HepG2 (cell line): ENCODE measurements at regions not wholly inside any gene's neighbourhood (a gene's known extent, or its start where the extent isn't known, plus 50 kb on each side); places are given as distances from the start of the nearest gene placed in this dataset.

ENCODE experiments used
- ATAC-seq: fragments of 200-7000 bp; cut with Tn5 transposase; 3 replicates; pipeline ENCODE4 v1.9.1; 2020; ENCODE audit warnings: mild to moderate bottlenecking, moderate library complexity
- BruUV-seq: library from RNA; stranded (reverse); fragments of 400-500 nt; replicated peaks from 2 replicates; lab custom pipeline; 2021; lab: Mats Ljungman, UMichigan
- CTCF ChIA-PET: fragments of 300-600 bp; formaldehyde crosslinking; extraction: SDS; loops from one replicate; lab custom pipeline; 2021; ENCODE audit warnings: low total read pairs, inconsistent platforms, low intra/inter-chr PET ratio; lab: Yijun Ruan, JAX
- POLR2A ChIA-PET: fragments of 350-600 bp; sonication (Branson Sonifier 250); formaldehyde crosslinking; loops from one replicate; lab custom pipeline; 2020; ENCODE audit warnings: antibody characterized with exemption, inconsistent platforms; lab: Yijun Ruan, JAX
- DNase-seq: peaks from one replicate; pipeline ENCODE4 v3.0.0-alpha.2; 2015; ENCODE audit warnings: low spot score
- FAIRE-seq: peaks from 3 replicates; lab custom pipeline; 2011; peaks lifted over from hg19 to GRCh38; lab: Jason Lieb, UNC
- H2AFZ ChIP-seq: one replicate; pipeline ENCODE4 v1.6.1; 2011; ENCODE audit warnings: low read length, inconsistent platforms
- H3K27ac ChIP-seq: fragments of 300-600 bp; 3 replicates; pipeline ENCODE4 v1.8.0; 2011; ENCODE audit warnings: mixed run types, mild to moderate bottlenecking, mixed read lengths, low read length, inconsistent platforms; ENCODE audit not compliant: insufficient read depth; ENCODE audit errors: extremely low read length
- H3K27me3 ChIP-seq, 2 experiments: fragments of 200-600 bp in 1 of 2; 2 replicates in 1 of 2; 3 replicates in 1 of 2; pipeline versions ENCODE4 v1.6.0 to v1.8.0; 2011; ENCODE audit warnings: low read length in 2 of 2, mild to moderate bottlenecking in 2 of 2, moderate library complexity in 2 of 2, inconsistent platforms in 1 of 2; ENCODE audit not compliant: insufficient read depth in 2 of 2, control insufficient read depth in 1 of 2
- H3K36me3 ChIP-seq, 2 experiments: fragments of 200-600 bp in 1 of 2; replicated peaks in 1 of 2; 2 replicates in 1 of 2; 3 replicates in 1 of 2; pipeline versions ENCODE4 v1.5.1 to v1.8.0; 2011; ENCODE audit warnings: low read length in 2 of 2, inconsistent platforms in 1 of 2; ENCODE audit not compliant: insufficient read depth in 2 of 2, control insufficient read depth in 1 of 2
- H3K4me1 ChIP-seq: 2 replicates; pipeline ENCODE4 v1.5.1; 2012; ENCODE audit warnings: low read length, inconsistent platforms; ENCODE audit not compliant: insufficient read depth
- H3K4me2 ChIP-seq: 2 replicates; pipeline ENCODE4 v1.6.0; 2011; ENCODE audit warnings: low read depth, low read length, inconsistent platforms
- H3K4me3 ChIP-seq, 3 experiments: fragments of 200-600 bp in 1 of 3; sonication (generic), shearing (Covaris generic) in 1 of 3; replicated peaks in 1 of 3; 2 replicates each; pipeline ENCODE4 v1.5.1; 2011 to 2016; ENCODE audit warnings: low read length in 3 of 3, inconsistent platforms in 2 of 3, low read depth in 2 of 3, mild to moderate bottlenecking in 2 of 3, control low read depth in 1 of 3, mixed read lengths in 1 of 3; ENCODE audit not compliant: insufficient read depth in 1 of 3
- H3K79me2 ChIP-seq: one replicate; pipeline ENCODE4 v1.6.1; 2011; ENCODE audit warnings: low read length, inconsistent platforms; ENCODE audit not compliant: insufficient read depth
- H3K9ac ChIP-seq: 2 replicates; pipeline ENCODE4 v1.6.0; 2011; ENCODE audit warnings: mild to moderate bottlenecking, low read depth, low read length, inconsistent platforms; ENCODE audit not compliant: insufficient read depth
- H3K9me3 ChIP-seq: 2 replicates; pipeline ENCODE4 v1.5.1; 2012; ENCODE audit warnings: mild to moderate bottlenecking, low read length
- H4K20me1 ChIP-seq: 2 replicates; pipeline ENCODE4 v1.6.0; 2011; ENCODE audit warnings: inconsistent platforms, mild to moderate bottlenecking, low read length, moderate library complexity; ENCODE audit not compliant: insufficient read depth
- ARHGAP35 ChIP-seq: sonication (generic); formaldehyde crosslinking; IDR thresholded peaks from 2 replicates; pipeline ENCODE4 v1.9.0; 2022; ENCODE audit warnings: mild to moderate bottlenecking, inconsistent platforms, moderate library complexity, missing genetic modification reagents, borderline replicate concordance
- GATAD1 ChIP-seq: IDR thresholded peaks from 2 replicates; pipeline ENCODE4 v1.6.1; 2016; ENCODE audit warnings: missing genetic modification reagents, missing compliant biosample characterization
- JUN ChIP-seq: sonication (generic); formaldehyde crosslinking; IDR thresholded peaks from 2 replicates; pipeline ENCODE4 v1.4.0; 2020; ENCODE audit warnings: mild to moderate bottlenecking, missing genetic modification reagents
- MAFK ChIP-seq, 2 experiments: IDR thresholded peaks in 1 of 2; conservative IDR thresholded peaks in 1 of 2; 2 replicates each; pipeline ENCODE4 v1.6.1; 2011; ENCODE audit warnings: improper control_type of control experiment in 2 of 2, low read length in 2 of 2
- NR2F6 ChIP-seq, 2 experiments: IDR thresholded peaks; 2 replicates each; pipeline ENCODE4 v1.6.1; 2016; ENCODE audit warnings: antibody characterized with exemption in 1 of 2, mild to moderate bottlenecking in 1 of 2
- SNRNP70 ChIP-seq: fragments of 200-400 bp; formaldehyde crosslinking; IDR thresholded peaks from 2 replicates; pipeline ENCODE4 v1.6.1; 2017; ENCODE audit warnings: mild to moderate bottlenecking, low read depth, low read length, moderate library complexity
- XRCC5 ChIP-seq: fragments of 200-400 bp; formaldehyde crosslinking; optimal IDR thresholded peaks from 2 replicates; pipeline ENCODE3; 2017; ENCODE audit warnings: mild to moderate bottlenecking, low read length
- ZNF225 ChIP-seq: sonication (generic); formaldehyde crosslinking; IDR thresholded peaks from 2 replicates; pipeline ENCODE4 v1.4.0; 2020; ENCODE audit warnings: mild to moderate bottlenecking, missing genetic modification reagents
- WGBS: methylation state at CpG from one replicate; pipeline ENCODE4 v1.1.6; 2017; ENCODE audit warnings: low lambda C conversion rate; 5-methylcytosine and 5-hydroxymethylcytosine counted together
- in situ Hi-C: cut with HindIII; loops from 2 replicates; pipeline ENCODE4 v1.10.0; 2017; ENCODE audit warnings: low pct_unique_long_range_greater_than_20kb; ENCODE audit not compliant: extremely low pct_ligation_motif_present
- intact Hi-C: fragments of 100-400 bp; cut with micrococcal nuclease; formaldehyde crosslinking; loops from one replicate; pipeline ENCODE4 v1.10.0; 2022; ENCODE audit not compliant: unreplicated experiment
- TF ChIP-seq, protein P1 (sequence below): IDR thresholded peaks from 2 replicates; pipeline ENCODE4 v1.6.1; 2016; ENCODE audit warnings: missing biosample characterization, missing genetic modification reagents, low read depth
- TF ChIP-seq, protein P2 (sequence below): fragments of 450-650 bp; IDR thresholded peaks from 2 replicates; pipeline ENCODE4 v1.6.1; 2017; ENCODE audit warnings: mild to moderate bottlenecking
- TF ChIP-seq, protein P3 (sequence below): sonication (generic); formaldehyde crosslinking; IDR thresholded peaks from 2 replicates; pipeline ENCODE4 v1.4.0; 2020; ENCODE audit warnings: missing genetic modification reagents
- TF ChIP-seq, protein P4 (sequence below): sonication (generic); formaldehyde crosslinking; IDR thresholded peaks from 2 replicates; pipeline ENCODE4 v1.8.1; 2023; ENCODE audit warnings: mild to moderate bottlenecking, moderate library complexity, missing genetic modification reagents

DNA sequence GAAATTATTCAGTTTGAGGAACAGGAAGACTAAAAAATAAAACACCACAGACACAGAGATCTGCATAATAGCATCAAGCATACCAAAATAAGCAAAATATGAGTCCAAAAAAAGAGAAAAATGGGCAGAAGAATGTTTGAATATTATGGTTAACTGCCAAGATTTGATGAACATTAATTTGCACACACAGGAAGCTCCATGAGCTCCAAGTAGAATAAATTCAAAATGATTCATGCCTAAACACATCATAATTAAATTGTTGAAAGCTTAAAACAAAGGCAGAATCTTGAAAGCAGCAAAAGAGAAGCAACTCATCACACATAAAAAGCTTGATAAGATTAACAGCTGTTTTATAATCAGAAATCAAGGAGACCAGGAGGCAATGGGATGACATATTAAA, 156.6 kb upstream of the ARSJ start (continued):
- TF ChIP-seq, protein P1, sequence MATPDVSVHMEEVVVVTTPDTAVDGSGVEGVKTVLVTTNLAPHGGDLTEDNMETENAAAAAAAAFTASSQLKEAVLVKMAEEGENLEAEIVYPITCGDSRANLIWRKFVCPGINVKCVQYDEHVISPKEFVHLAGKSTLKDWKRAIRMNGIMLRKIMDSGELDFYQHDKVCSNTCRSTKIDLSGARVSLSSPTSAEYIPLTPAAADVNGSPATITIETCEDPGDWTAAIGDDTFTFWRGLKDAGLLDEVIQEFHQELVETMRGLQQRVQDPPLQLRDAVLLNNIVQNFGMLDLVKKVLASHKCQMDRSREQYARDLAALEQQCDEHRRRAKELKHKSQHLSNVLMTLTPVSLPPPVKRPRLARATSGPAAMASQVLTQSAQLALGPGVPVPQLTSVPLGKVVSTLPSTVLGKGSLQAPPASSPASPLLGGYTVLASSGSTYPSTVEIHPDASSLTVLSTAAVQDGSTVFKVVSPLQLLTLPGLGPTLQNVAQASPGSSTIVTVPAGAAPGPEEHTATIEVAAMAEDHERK (CRISPR knock-in tag) = no peak
- TF ChIP-seq, protein P2, sequence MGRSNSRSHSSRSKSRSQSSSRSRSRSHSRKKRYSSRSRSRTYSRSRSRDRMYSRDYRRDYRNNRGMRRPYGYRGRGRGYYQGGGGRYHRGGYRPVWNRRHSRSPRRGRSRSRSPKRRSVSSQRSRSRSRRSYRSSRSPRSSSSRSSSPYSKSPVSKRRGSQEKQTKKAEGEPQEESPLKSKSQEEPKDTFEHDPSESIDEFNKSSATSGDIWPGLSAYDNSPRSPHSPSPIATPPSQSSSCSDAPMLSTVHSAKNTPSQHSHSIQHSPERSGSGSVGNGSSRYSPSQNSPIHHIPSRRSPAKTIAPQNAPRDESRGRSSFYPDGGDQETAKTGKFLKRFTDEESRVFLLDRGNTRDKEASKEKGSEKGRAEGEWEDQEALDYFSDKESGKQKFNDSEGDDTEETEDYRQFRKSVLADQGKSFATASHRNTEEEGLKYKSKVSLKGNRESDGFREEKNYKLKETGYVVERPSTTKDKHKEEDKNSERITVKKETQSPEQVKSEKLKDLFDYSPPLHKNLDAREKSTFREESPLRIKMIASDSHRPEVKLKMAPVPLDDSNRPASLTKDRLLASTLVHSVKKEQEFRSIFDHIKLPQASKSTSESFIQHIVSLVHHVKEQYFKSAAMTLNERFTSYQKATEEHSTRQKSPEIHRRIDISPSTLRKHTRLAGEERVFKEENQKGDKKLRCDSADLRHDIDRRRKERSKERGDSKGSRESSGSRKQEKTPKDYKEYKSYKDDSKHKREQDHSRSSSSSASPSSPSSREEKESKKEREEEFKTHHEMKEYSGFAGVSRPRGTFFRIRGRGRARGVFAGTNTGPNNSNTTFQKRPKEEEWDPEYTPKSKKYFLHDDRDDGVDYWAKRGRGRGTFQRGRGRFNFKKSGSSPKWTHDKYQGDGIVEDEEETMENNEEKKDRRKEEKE = no peak
- TF ChIP-seq GATAD1 (CRISPR knock-in tag) = no peak
- TF ChIP-seq, protein P3, sequence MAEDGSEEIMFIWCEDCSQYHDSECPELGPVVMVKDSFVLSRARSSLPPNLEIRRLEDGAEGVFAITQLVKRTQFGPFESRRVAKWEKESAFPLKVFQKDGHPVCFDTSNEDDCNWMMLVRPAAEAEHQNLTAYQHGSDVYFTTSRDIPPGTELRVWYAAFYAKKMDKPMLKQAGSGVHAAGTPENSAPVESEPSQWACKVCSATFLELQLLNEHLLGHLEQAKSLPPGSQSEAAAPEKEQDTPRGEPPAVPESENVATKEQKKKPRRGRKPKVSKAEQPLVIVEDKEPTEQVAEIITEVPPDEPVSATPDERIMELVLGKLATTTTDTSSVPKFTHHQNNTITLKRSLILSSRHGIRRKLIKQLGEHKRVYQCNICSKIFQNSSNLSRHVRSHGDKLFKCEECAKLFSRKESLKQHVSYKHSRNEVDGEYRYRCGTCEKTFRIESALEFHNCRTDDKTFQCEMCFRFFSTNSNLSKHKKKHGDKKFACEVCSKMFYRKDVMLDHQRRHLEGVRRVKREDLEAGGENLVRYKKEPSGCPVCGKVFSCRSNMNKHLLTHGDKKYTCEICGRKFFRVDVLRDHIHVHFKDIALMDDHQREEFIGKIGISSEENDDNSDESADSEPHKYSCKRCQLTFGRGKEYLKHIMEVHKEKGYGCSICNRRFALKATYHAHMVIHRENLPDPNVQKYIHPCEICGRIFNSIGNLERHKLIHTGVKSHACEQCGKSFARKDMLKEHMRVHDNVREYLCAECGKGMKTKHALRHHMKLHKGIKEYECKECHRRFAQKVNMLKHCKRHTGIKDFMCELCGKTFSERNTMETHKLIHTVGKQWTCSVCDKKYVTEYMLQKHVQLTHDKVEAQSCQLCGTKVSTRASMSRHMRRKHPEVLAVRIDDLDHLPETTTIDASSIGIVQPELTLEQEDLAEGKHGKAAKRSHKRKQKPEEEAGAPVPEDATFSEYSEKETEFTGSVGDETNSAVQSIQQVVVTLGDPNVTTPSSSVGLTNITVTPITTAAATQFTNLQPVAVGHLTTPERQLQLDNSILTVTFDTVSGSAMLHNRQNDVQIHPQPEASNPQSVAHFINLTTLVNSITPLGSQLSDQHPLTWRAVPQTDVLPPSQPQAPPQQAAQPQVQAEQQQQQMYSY (CRISPR knock-in tag) = no peak

DNA sequence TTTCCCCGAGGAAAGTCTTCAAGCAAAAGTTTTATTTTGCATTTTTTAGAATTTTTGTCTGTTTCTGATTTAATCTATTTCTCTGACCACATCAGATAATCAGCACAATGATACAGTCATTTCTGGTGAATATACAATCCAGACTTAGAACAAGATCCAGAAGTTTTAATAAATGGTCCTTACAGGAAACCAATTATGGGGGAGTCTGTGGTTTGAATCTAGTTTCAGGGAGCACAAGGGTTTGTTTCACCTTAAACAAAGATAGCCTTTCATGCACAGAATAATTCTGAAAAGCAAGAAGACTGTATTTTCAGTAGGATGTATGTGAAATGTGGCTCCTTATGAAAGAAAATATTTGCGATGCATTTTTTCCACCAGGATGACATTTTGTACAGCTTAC, 158.5 kb upstream of the ARSJ start:
- Histone ChIP-seq H4K20me1 (no peaks in the 10 kb centered on the region), H3K27ac (no peak overlapping the region), H3K4me2 (no peak overlapping the region), H3K79me2 (no peaks in the 10 kb centered on the region), H3K9me3 (no peaks in the 10 kb centered on the region), H3K27me3 (no peaks in the 10 kb centered on the region), H3K4me3 (no peak overlapping the region), H3K36me3 (no peaks in the 10 kb centered on the region), H2AFZ (no peak overlapping the region), H3K4me1 (no peaks in the 10 kb centered on the region), H3K9ac (no peak overlapping the region)
- ChIA-PET POLR2A (no interaction called here), CTCF (no interaction called here)
- ATAC-seq = no peak
- BruUV-seq = no TSS peak
- intact Hi-C loops = no loop called here
- 0% methylated on average over 2 of the region's 2 CpGs for WGBS
- in situ Hi-C loops = no loop called here
- FAIRE-seq = no peak
- DNase-seq = no peak
- no peak for TF ChIP-seq MAFK (conservative IDR thresholded peaks at IDR 0.05 in 1 of 2, IDR thresholded peaks at IDR 0.05 in 1 of 2; ENCODE audit: low read length in 2 of 2)
- TF ChIP-seq, protein P4, sequence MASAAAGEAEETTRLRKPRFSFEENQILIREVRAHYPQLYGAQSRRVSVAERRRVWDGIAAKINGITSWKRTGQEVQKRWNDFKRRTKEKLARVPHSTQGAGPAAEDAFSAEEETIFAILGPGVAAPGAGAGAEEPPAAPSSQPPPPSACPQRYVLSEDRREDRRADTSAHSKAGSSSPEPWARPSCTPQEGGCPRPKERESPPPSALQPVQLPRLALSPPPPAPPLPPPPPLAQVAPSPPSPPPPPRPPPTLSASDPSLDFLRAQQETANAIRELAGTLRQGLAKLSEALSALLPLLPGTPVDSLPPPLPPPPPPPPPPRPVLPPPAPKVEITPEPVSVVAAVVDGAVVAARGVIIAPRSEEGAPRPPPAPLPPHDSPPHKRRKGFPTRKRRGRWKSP (CRISPR knock-in tag) = no peak
- no peak for TF ChIP-seq ZNF225 (CRISPR knock-in tag)
- TF ChIP-seq NR2F6 (IDR thresholded peaks at IDR 0.05) = no peak
- no peak for TF ChIP-seq NR2F6 (CRISPR knock-in tag; IDR thresholded peaks at IDR 0.05)
- TF ChIP-seq ARHGAP35 (CRISPR knock-in tag) = no peak
- TF ChIP-seq XRCC5 = no peak
- TF ChIP-seq JUN (CRISPR knock-in tag) = no peak
- no peak for TF ChIP-seq SNRNP70
